ENCODE measurements at regions not wholly inside any gene's neighbourhood (a gene's known extent, or its start where the extent isn't known, plus 50 kb on each side); places are given as distances from the start of the nearest gene placed in this dataset.
"Not testable (repeated sequence)": the region's sequence is repeated elsewhere in the genome, so short reads cannot be mapped to it uniquely, and the experiment has no call there.

GRCh38 chr20:26373066-26373465 is 676.4 kb upstream of the ZNF337 start:
- not testable (repeated sequence) for H3K36me3 Mint-ChIP-seq (ENCODE audit: low read depth); H3K9me3 Mint-ChIP-seq; H3K4me3 Mint-ChIP-seq; H3K4me1 Mint-ChIP-seq; H3K27me3 Mint-ChIP-seq (ENCODE audit: low read depth); H3K27ac Mint-ChIP-seq

DNA sequence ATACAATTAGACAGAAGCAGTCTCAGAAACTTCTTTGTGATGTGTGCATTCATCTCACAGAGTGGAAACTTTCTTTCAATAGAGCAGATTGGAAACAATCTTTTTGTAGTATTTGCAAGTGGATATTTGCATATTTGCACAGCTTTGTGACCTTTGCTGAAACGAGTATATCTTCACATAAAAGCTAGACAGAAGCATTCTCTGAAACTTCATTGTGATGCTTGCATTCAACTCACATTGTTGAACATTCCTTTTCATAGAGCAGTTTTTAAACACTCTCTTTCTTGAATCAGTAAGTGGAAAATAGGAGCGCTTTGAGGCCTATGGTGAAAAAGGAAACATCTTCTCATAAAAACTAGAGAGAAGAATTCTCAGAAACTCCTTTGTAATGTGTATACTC is 657.9 kb upstream of the ZNF337 start:
- no peak overlapping the region for H3K4me3 Mint-ChIP-seq
- H3K9me3 Mint-ChIP-seq = peaks cover 6% of the 10 kb centered on the region
- no peaks in the 10 kb centered on the region for H3K36me3 Mint-ChIP-seq (ENCODE audit: low read depth)
- H3K27ac Mint-ChIP-seq = no peak overlapping the region
- H3K27me3 Mint-ChIP-seq (ENCODE audit: low read depth) = no peaks in the 10 kb centered on the region
- TF ChIP-seq CTCF (IDR thresholded peaks at IDR 0.05; ENCODE audit: unreplicated experiment in 3 of 3) = no peak
- H3K4me1 Mint-ChIP-seq = no peaks in the 10 kb centered on the region

DNA sequence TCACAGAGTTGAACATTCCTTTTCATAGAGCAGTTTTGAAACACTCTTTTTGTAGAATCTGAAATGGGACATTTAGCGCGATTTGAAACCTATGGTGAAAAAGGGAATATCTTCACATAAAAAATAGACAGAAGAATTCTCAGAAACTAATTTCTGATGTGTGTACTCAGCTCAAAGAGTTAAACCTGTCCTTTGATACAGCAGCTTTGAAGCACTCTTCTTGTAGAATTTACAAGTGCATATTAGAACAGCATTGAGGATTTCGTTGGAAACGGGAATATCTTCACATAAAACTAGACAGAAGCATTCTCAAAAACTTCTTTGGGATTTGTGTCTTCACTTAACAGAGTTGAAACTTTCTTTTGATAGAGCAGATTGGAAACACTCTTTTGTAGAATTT is 650.7 kb upstream of the ZNF337 start:
- Mint-ChIP-seq H3K27ac (no peak overlapping the region), H3K27me3 (ENCODE audit: low read depth) (no peaks in the 10 kb centered on the region), H3K4me3 (no peak overlapping the region), H3K9me3 (peaks cover 16% of the 10 kb centered on the region), H3K4me1 (no peaks in the 10 kb centered on the region), H3K36me3 (ENCODE audit: low read depth) (no peaks in the 10 kb centered on the region)
- no peak for TF ChIP-seq CTCF (IDR thresholded peaks at IDR 0.05; ENCODE audit: unreplicated experiment in 3 of 3)

DNA sequence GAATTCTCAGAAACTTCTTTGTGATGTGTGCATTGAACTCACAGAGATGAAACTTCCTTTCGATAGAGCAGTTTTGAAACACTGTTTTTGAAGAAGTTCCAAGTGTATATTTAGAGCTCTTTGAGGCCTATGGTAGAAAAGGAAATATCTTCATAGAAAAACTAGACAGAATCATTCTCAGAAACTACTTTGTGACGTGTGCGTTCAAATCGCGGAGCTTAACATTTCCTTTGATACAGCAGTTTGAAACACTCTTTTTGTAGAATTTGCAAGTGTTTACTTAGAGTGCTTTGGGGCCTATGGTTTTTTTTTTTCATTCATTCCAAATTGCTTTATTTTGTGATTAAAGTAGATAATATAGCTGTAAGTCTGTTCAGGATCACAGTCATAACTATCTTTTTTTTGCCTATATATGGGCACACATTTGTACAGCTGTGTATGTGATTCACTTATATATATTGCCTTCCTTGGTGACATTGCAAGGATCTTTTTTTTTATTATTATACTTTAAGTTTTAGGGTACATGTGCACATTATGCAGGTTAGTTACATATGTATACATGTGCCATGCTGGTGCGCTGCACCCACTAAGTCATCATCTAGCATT is 643.9 kb upstream of the ZNF337 start:
- H3K9me3 Mint-ChIP-seq = peaks cover 12% of the 10 kb centered on the region
- not testable (repeated sequence) for H3K36me3 Mint-ChIP-seq (ENCODE audit: low read depth); H3K4me3 Mint-ChIP-seq; H3K27me3 Mint-ChIP-seq (ENCODE audit: low read depth); H3K27ac Mint-ChIP-seq; H3K4me1 Mint-ChIP-seq

GRCh38 chr20:26324177-26324576 is 627.5 kb upstream of the ZNF337 start:
- no peak for TF ChIP-seq CTCF (IDR thresholded peaks at IDR 0.05; ENCODE audit: unreplicated experiment in 3 of 3)
- no peak overlapping the region for H3K4me3 Mint-ChIP-seq
- peaks cover 9% of the 10 kb centered on the region for H3K9me3 Mint-ChIP-seq
- no peak overlapping the region for H3K27ac Mint-ChIP-seq
- no peaks in the 10 kb centered on the region for H3K4me1 Mint-ChIP-seq
- H3K27me3 Mint-ChIP-seq (ENCODE audit: low read depth) = no peaks in the 10 kb centered on the region
- H3K36me3 Mint-ChIP-seq (ENCODE audit: low read depth) = no peaks in the 10 kb centered on the region

DNA sequence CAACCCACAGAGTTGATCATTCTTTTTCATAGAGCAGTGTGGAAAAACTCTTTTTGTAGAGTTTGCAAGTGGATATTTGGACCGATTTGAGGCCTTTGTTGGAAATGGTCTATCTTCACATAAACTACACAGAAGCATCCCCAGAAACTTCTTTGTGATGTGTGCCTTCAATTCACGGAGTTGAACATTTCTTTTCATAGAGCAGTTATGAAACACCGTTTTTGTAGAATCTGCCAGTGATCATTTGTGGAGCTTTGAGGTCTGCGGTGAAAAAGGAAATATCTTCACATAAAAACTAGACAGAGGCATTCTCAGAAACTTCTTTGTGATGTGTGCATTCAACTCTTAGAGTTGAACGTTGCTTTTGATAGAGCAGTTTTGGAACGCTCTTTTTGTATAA is 618.4 kb upstream of the ZNF337 start:
- no peak overlapping the region for H3K4me3 Mint-ChIP-seq
- H3K36me3 Mint-ChIP-seq (ENCODE audit: low read depth) = no peaks in the 10 kb centered on the region
- H3K9me3 Mint-ChIP-seq = no peaks in the 10 kb centered on the region
- no peak for TF ChIP-seq CTCF (IDR thresholded peaks at IDR 0.05; ENCODE audit: unreplicated experiment in 3 of 3)
- H3K4me1 Mint-ChIP-seq = no peaks in the 10 kb centered on the region
- no peaks in the 10 kb centered on the region for H3K27me3 Mint-ChIP-seq (ENCODE audit: low read depth)
- no peak overlapping the region for H3K27ac Mint-ChIP-seq

DNA sequence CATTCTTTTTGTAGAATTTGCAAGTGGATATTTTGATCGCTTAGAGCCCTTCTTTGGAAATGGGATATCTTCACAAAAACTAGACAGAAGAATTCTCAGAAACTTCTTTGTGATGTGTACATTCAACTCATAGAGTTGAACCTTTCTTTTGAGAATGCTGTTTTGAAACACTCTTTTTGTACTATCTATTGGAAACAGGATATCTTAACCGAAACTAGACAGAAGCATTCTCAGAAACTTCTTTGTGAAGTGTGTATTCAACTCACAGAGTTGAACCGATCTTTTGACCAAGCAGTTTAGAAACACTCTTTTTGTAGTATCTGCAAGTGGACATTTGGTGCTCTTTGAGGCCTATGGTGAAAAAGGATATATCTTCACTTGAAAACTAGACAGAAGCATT is 613.1 kb upstream of the ZNF337 start:
- H3K36me3 Mint-ChIP-seq (ENCODE audit: low read depth); H3K27me3 Mint-ChIP-seq (ENCODE audit: low read depth); H3K9me3 Mint-ChIP-seq; H3K4me1 Mint-ChIP-seq; H3K27ac Mint-ChIP-seq; H3K4me3 Mint-ChIP-seq: not testable (repeated sequence)

Measured in nephron (organoid).